NCI-H1436 (cell line): ENCODE measurements at regions not wholly inside any gene's neighbourhood (a gene's known extent, or its start where the extent isn't known, plus 50 kb on each side); places are given as distances from the start of the nearest gene placed in this dataset.
"Not testable (repeated sequence)": the region's sequence is repeated elsewhere in the genome, so short reads cannot be mapped to it uniquely, and the experiment has no call there.

Experiments used
- DNase-seq: peaks from one replicate; lab custom pipeline; 2025; lab: John Stamatoyannopoulos, UW

DNA sequence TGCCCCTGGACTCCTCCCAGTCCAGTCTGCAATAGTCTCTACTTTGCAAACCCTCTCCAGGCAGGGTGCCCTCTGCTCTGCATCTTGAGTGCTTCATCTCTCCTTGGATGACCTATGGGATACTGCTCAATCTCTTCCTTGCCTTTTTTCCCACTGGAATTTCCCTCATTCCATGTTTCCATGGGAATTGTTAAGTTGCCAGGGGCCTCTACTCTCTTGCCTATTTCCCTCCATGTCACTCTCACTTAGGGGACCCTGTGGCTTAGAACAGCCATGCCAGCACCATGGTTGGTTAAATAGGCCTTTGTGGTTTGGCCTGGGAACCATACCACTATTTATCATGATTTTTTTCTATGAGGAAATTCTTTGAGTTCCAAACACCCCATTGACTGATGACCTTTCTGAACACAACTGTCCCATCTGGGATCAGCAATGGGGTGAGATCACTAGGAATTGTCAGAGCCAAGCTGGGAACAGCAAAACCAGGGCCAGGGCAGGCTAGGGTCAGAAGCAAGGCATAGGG lies 91.4 kb upstream of the RBMS1 start:
- DNase-seq, result no peak

- no peak for DNase-seq
Observed at GRCh38 chr2:160590664-160591063, 97.1 kb upstream of the RBMS1 start.

- DNase-seq, result no peak
Observed at GRCh38 chr2:160592401-160592800, 98.8 kb upstream of the RBMS1 start.

DNA sequence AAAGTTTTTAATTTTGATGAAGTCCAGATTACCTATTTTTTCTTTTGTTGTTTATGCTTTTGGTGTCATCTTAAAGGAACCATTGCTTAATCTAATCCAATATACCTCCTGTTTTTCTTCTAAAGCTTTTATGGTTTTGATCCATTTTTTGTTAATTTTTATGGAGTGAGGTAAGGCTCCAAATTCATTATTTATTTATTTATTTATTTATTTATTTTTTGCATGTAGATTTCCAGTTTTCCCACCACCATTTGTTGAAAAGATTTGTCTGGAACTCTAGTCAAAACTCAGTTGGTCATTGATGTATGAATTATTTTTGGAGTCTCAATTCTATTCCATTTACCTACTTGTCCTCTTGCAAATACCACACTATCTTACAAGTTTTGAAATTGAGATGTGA lies 99.4 kb upstream of the RBMS1 start:
- no peak for DNase-seq

- DNase-seq, result no peak
Observed at GRCh38 chr2:160596441-160596840, 102.8 kb upstream of the RBMS1 start.

- not testable (repeated sequence) for DNase-seq
Observed at GRCh38 chr2:160600437-160600836, 106.8 kb upstream of the RBMS1 start.

GRCh38 chr2:160602073-160602472 lies 108.5 kb upstream of the RBMS1 start:
- DNase-seq, result no peak

DNA sequence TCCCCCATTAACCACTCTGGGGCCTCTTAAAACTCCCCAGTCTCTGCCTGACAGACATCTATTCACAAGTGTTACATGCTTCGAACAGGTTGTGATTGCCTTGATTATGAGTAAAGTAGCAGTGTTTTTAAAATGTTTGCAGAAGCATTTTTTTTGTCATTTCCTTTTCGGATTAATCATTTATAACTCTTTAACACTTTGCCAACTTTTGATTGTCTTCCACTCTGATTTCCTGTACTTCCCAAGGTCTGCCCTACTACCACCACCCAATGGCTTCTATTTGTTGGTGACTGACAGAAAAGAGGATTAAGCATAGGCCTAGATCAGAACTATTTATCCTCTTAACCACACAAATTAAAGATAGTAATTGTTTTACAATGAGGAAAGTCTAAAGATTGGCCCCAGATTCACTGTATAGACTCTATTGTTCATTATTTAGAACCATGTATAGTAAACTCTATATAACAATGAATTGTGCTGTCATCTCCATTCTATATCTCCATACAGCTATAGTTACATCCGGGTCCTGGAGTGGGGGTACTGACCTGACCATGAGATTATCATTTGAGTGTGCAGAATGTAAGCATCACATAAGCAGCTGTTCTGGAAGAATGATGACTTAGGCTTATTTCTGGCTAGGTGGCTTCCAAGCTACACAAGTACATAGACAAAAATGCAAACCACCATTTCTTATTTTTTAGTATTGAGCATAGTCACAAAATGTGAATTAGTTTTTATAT lies 110.3 kb upstream of the RBMS1 start:
- no peak for DNase-seq

- no peak for DNase-seq
Observed at GRCh38 chr2:160606341-160606740, 112.7 kb upstream of the RBMS1 start.

DNA sequence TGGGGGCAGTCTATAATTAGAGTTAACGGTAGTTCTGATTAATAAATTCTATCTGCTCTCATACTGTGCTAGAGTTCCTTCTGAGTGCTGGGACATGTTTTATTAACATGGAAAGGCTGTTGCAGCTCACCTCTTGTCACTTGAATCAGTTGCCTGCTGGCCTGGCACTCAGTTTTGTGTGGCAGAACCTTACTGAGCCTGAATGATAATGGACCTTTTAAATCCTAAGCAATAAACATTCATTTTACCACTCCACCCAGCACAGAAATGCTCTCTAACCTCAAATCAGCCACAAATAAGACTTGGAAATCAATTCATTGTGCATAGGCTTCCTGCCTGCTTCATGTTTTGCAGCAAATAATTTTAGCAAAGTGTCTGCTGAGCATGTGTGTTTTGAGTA lies 115.0 kb upstream of the RBMS1 start:
- DNase-seq, result no peak

DNA sequence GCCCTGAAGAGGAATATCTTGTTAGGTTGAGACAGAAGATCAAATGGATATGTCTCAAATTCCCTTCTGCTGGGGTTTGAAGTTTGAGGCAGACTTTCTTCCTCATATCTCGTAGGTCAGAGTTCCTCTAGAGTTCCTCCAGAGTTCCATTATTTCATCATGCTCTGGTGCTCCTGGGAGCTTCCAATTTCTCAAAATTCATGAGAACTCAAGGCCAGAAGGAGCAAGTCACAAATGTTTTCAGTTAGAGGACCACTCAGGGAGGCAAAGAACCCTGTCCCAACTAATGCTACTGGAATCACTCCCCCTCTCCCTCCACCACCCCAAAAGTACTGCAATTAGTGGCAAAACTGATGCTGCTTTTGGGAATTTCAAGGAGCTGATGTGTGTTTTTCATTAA lies 115.7 kb upstream of the RBMS1 start:
- no peak for DNase-seq

DNA sequence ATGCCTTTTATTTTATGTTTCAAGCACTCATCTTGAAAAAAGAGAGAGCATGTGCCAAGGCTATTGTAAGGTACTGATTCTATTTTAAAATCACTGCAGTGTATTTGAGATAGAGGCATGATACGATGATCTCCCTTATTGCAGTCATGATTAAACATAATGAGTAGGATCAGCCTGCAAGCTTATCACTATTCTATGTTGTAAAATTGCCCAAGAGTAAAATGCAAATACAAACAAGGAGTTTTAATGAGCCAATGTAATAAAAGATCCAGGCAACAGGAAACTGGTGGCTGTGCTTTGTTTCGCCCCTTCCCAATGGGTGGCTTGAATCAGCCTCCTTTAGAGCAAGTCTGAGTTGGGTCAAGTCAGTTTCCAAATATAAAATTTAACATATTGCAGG lies 116.4 kb upstream of the RBMS1 start:
- no peak for DNase-seq

- no peak for DNase-seq
Observed at GRCh38 chr2:160612266-160612856, 118.8 kb upstream of the RBMS1 start.

- DNase-seq, result no peak
Observed at GRCh38 chr2:160613466-160614153, 120.0 kb upstream of the RBMS1 start.

DNA sequence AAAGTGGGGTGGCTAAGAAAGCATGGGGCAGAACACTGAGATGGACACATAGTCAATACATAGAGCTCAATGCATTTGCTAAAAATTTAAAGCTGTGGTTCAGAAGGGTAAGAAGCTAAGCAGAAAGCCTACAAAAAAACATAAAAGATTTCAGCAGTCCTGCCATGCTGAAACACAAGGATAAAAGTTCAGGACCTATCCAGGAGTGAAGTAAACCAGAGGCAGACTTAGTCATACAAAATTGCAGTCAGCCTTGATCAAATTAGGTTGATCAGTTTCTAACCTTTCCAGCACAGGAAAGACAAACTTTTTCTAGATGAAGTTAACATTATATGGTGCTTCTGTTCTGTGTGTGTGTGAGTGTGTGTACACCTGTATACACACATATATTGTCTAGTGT lies 120.8 kb upstream of the RBMS1 start:
- DNase-seq, result no peak

GRCh38 chr2:160615706-160616105 lies 122.1 kb upstream of the RBMS1 start:
- DNase-seq, result no peak

GRCh38 chr2:160616149-160616548 lies 122.5 kb upstream of the RBMS1 start:
- DNase-seq, result no peak

- no peak for DNase-seq
Observed at GRCh38 chr2:160621748-160622147, 128.1 kb upstream of the RBMS1 start.

DNA sequence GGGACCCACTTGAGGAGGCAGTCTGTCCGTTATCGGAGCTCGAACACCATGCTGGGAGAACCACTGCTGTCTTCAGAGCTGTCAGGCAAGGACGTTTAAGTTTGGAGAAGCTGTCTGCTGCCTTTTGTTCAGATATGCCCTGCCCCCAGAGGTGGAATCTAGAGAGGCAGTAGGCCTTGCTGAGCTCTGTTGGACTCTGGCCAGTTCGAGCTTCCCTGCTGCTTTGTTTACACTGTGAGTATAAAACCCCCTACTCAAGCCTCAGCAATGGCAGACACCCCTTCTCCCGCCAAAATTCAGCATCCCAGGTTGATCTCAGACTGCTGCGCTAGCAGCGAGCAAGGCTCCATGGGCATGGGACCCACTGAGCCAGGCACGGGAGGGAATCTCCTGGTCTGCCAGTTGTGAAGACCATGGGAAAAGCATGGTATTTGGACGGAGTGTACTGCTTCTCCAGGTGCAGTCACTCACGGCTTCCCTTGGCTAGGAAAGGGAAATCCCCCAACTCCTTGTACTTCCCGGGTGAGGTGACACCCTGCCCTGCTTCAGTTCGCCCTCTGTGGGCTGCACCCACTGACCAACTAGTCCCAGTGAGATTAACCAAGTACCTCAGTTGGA lies 134.5 kb upstream of the RBMS1 start:
- DNase-seq, result not testable (repeated sequence)

GRCh38 chr2:160628811-160629210 lies 135.2 kb upstream of the RBMS1 start:
- no peak for DNase-seq

- DNase-seq, result no peak
Observed at GRCh38 chr2:160630801-160631590, 137.4 kb upstream of the RBMS1 start.
